ENCODE measurements at regions not wholly inside any gene's neighbourhood (a gene's known extent, or its start where the extent isn't known, plus 50 kb on each side); places are given as distances from the start of the nearest gene placed in this dataset.
"Not testable (repeated sequence)": the region's sequence is repeated elsewhere in the genome, so short reads cannot be mapped to it uniquely, and the experiment has no call there.

GRCh38 chr12:58069268-58069963 lies 128.0 kb downstream of the ATP23 start:
- no peak for DNase-seq

- no peak for DNase-seq
These were observed 130.6 kb downstream of the ATP23 start for GRCh38 chr12:58071994-58072393.

- no peak for DNase-seq
These were observed 132.9 kb downstream of the ATP23 start for GRCh38 chr12:58074259-58074658.

- no peak for DNase-seq
These were observed 138.4 kb downstream of the ATP23 start for GRCh38 chr12:58079806-58080205.

GRCh38 chr12:58081488-58081887 lies 140.1 kb downstream of the ATP23 start:
- no peak for DNase-seq

GRCh38 chr12:58082996-58083395 lies 141.6 kb downstream of the ATP23 start:
- no peak for DNase-seq

GRCh38 chr12:58086006-58086405 lies 144.6 kb downstream of the ATP23 start:
- DNase-seq, result no peak

- DNase-seq, result no peak
These were observed 145.6 kb downstream of the ATP23 start for GRCh38 chr12:58086930-58087329.

- DNase-seq, result no peak
These were observed 146.2 kb downstream of the ATP23 start for GRCh38 chr12:58087423-58088127.

- no peak for DNase-seq
These were observed 148.2 kb downstream of the ATP23 start for GRCh38 chr12:58089588-58089987.

GRCh38 chr12:58090685-58091084 lies 149.3 kb downstream of the ATP23 start:
- DNase-seq, result no peak

GRCh38 chr12:58095002-58095401 lies 153.6 kb downstream of the ATP23 start:
- DNase-seq, result no peak

- DNase-seq, result no peak
These were observed 156.4 kb downstream of the ATP23 start for GRCh38 chr12:58097741-58098140.

- DNase-seq, result no peak
These were observed 158.1 kb downstream of the ATP23 start for GRCh38 chr12:58099476-58099875.

GRCh38 chr12:58104351-58104755 lies 163.0 kb downstream of the ATP23 start:
- no peak for DNase-seq

- DNase-seq, result no peak
These were observed 164.1 kb downstream of the ATP23 start for GRCh38 chr12:58105225-58106119.

- peak in 2 of 51 donors; percentile 1 for DNase-seq
These were observed 164.8 kb downstream of the ATP23 start for GRCh38 chr12:58106195-58106594.

- no peak for DNase-seq
These were observed 175.8 kb downstream of the ATP23 start for GRCh38 chr12:58117201-58117600.

- no peak for DNase-seq
These were observed 176.3 kb downstream of the ATP23 start for GRCh38 chr12:58117667-58118066.

- not testable (repeated sequence) for DNase-seq
These were observed 184.4 kb downstream of the ATP23 start for GRCh38 chr12:58125761-58126160.

GRCh38 chr12:58131986-58132755 lies 190.8 kb downstream of the ATP23 start:
- DNase-seq, result no peak
